PC-3 (cell line): ENCODE measurements at regions not wholly inside any gene's neighbourhood (a gene's known extent, or its start where the extent isn't known, plus 50 kb on each side); places are given as distances from the start of the nearest gene placed in this dataset.

Experiments used
- EZH2 ChIP-seq: fragments of 300-600 bp; sonication (generic); IDR thresholded peaks from one replicate; pipeline ENCODE4 v1.6.1; 2017; ENCODE audit warnings: antibody characterized with exemption, mild to moderate bottlenecking, low read length; ENCODE audit not compliant: unreplicated experiment
- TF ChIP-seq, protein P1 (sequence below): fragments of 300-600 bp; sonication (generic); conservative IDR thresholded peaks from 2 replicates; pipeline ENCODE4 v1.5.1; 2017; ENCODE audit warnings: antibody characterized with exemption, low read depth, mild to moderate bottlenecking, low read length

DNA sequence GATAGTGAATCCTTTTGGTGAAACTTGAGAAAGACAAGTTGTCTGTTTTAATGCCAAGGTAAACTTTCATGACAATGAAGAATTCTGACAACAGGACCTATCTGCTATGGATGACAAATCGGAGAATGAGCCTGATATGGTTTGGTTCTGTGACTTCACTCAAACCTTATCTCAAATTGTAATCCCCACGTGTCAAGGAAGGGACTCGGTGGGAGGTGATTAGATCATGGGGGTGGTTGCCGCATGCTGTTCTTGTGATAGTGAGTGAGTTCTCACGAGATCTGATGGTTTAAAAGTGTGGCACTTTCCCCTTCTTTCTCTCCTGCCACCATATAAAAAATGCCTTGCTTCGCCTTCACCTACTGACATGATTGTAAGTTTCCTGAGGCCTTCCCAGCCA, 1964.1 kb upstream of the CDH9 start:
- TF ChIP-seq, protein P1, sequence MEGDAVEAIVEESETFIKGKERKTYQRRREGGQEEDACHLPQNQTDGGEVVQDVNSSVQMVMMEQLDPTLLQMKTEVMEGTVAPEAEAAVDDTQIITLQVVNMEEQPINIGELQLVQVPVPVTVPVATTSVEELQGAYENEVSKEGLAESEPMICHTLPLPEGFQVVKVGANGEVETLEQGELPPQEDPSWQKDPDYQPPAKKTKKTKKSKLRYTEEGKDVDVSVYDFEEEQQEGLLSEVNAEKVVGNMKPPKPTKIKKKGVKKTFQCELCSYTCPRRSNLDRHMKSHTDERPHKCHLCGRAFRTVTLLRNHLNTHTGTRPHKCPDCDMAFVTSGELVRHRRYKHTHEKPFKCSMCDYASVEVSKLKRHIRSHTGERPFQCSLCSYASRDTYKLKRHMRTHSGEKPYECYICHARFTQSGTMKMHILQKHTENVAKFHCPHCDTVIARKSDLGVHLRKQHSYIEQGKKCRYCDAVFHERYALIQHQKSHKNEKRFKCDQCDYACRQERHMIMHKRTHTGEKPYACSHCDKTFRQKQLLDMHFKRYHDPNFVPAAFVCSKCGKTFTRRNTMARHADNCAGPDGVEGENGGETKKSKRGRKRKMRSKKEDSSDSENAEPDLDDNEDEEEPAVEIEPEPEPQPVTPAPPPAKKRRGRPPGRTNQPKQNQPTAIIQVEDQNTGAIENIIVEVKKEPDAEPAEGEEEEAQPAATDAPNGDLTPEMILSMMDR: no peak
- TF ChIP-seq EZH2: no peak
